ENCODE measurements at regions not wholly inside any gene's neighbourhood (a gene's known extent, or its start where the extent isn't known, plus 50 kb on each side); places are given as distances from the start of the nearest gene placed in this dataset.

GRCh38 chr6:77403424-77403823 is 59.9 kb downstream of the HTR1B start:
- no peak for DNase-seq (ENCODE audit: low spot score)
- no peaks in the 10 kb centered on the region for H3K4me1 ChIP-seq (ENCODE audit: insufficient read depth, low read length, poor library complexity, severe bottlenecking)
- BruUV-seq (replicated peaks) = no TSS peak
- TF ChIP-seq EZH2 (IDR thresholded peaks at IDR 0.05; ENCODE audit: borderline replicate concordance, low read depth, low read length, poor library complexity, severe bottlenecking) = no peak
- TF ChIP-seq CTCF (conservative IDR thresholded peaks at IDR 0.05; ENCODE audit: low read depth, low read length) = no peak
- H3K9me3 ChIP-seq (ENCODE audit: low read depth, low read length, poor library complexity, severe bottlenecking) = peaks cover 12% of the 10 kb centered on the region
- no peaks in the 10 kb centered on the region for H3K27me3 ChIP-seq (replicated peaks; ENCODE audit: insufficient read depth, low read depth, low read length, poor library complexity)
- no peak overlapping the region for H3K4me3 ChIP-seq (ENCODE audit: low read depth, low read length, poor library complexity, severe bottlenecking)
- POLR2A ChIA-PET (ENCODE audit: low non-redundant PET) = no interaction called here
- intact Hi-C loops (cut with micrococcal nuclease; ENCODE audit: unreplicated experiment) = no loop called here
- H3K27ac ChIP-seq (ENCODE audit: low read depth, low read length, poor library complexity, severe bottlenecking) = no peak overlapping the region
- CTCF ChIA-PET = no interaction called here
- no peaks in the 10 kb centered on the region for H3K36me3 ChIP-seq (ENCODE audit: insufficient read depth, low read length, poor library complexity, severe bottlenecking)

- Histone ChIP-seq H3K4me1 (ENCODE audit: insufficient read depth, low read length, poor library complexity, severe bottlenecking) (no peaks in the 10 kb centered on the region), H3K4me3 (ENCODE audit: low read depth, low read length, poor library complexity, severe bottlenecking) (no peak overlapping the region), H3K27ac (ENCODE audit: low read depth, low read length, poor library complexity, severe bottlenecking) (no peak overlapping the region), H3K36me3 (ENCODE audit: insufficient read depth, low read length, poor library complexity, severe bottlenecking) (no peaks in the 10 kb centered on the region), H3K9me3 (ENCODE audit: low read depth, low read length, poor library complexity, severe bottlenecking) (peaks cover 12% of the 10 kb centered on the region), H3K27me3 (replicated peaks; ENCODE audit: insufficient read depth, low read depth, low read length, poor library complexity) (no peaks in the 10 kb centered on the region)
- no peak for DNase-seq (ENCODE audit: low spot score)
- CTCF ChIA-PET = no interaction called here
- TF ChIP-seq EZH2 (IDR thresholded peaks at IDR 0.05; ENCODE audit: borderline replicate concordance, low read depth, low read length, poor library complexity, severe bottlenecking) (no peak), CTCF (conservative IDR thresholded peaks at IDR 0.05; ENCODE audit: low read depth, low read length) (no peak)
- intact Hi-C loops (cut with micrococcal nuclease; ENCODE audit: unreplicated experiment) = no loop called here
- POLR2A ChIA-PET (ENCODE audit: low non-redundant PET) = no interaction called here
- no TSS peak for BruUV-seq (replicated peaks)
Measured at GRCh38 chr6:77401231-77401630, 62.1 kb downstream of the HTR1B start.

- CTCF ChIA-PET = no interaction called here
- Histone ChIP-seq H3K27me3 (replicated peaks; ENCODE audit: insufficient read depth, low read depth, low read length, poor library complexity) (no peaks in the 10 kb centered on the region), H3K4me1 (ENCODE audit: insufficient read depth, low read length, poor library complexity, severe bottlenecking) (no peaks in the 10 kb centered on the region), H3K36me3 (ENCODE audit: insufficient read depth, low read length, poor library complexity, severe bottlenecking) (no peaks in the 10 kb centered on the region), H3K4me3 (ENCODE audit: low read depth, low read length, poor library complexity, severe bottlenecking) (no peak overlapping the region), H3K9me3 (ENCODE audit: low read depth, low read length, poor library complexity, severe bottlenecking) (peaks cover 6% of the 10 kb centered on the region), H3K27ac (ENCODE audit: low read depth, low read length, poor library complexity, severe bottlenecking) (no peak overlapping the region)
- intact Hi-C loops (cut with micrococcal nuclease; ENCODE audit: unreplicated experiment) = no loop called here
- no peak for DNase-seq (ENCODE audit: low spot score)
- TF ChIP-seq CTCF (conservative IDR thresholded peaks at IDR 0.05; ENCODE audit: low read depth, low read length) (no peak), EZH2 (IDR thresholded peaks at IDR 0.05; ENCODE audit: borderline replicate concordance, low read depth, low read length, poor library complexity, severe bottlenecking) (no peak)
- POLR2A ChIA-PET (ENCODE audit: low non-redundant PET) = no interaction called here
- no TSS peak for BruUV-seq (replicated peaks)
Measured at GRCh38 chr6:77397561-77397960, 65.7 kb downstream of the HTR1B start.

Data from A673 (cell line).